Amygdala (tissue), 56 donors: ENCODE measurements at regions not wholly inside any gene's neighbourhood (a gene's known extent, or its start where the extent isn't known, plus 50 kb on each side); places are given as distances from the start of the nearest gene placed in this dataset.

Experiments used
- DNase-seq, 56 donors: peaks; one replicate each; lab custom pipeline; 2025; lab: John Stamatoyannopoulos, UW

GRCh38 chr14:96723946-96724345 is 73.2 kb upstream of the VRK1 start:
- no peak for DNase-seq

- DNase-seq = no peak
Measured at GRCh38 chr14:96725232-96725631, 72.0 kb upstream of the VRK1 start.

- no peak for DNase-seq
Measured at GRCh38 chr14:96727073-96727472, 70.1 kb upstream of the VRK1 start.

GRCh38 chr14:96727491-96727890 is 69.7 kb upstream of the VRK1 start:
- no peak for DNase-seq

- DNase-seq = no peak
Measured at GRCh38 chr14:96727980-96728717, 69.0 kb upstream of the VRK1 start.

GRCh38 chr14:96729889-96730288 is 67.3 kb upstream of the VRK1 start:
- no peak for DNase-seq

- DNase-seq = no peak
Measured at GRCh38 chr14:96730386-96730785, 66.8 kb upstream of the VRK1 start.

- no peak for DNase-seq
Measured at GRCh38 chr14:96734076-96734622, 63.0 kb upstream of the VRK1 start.

- DNase-seq = no peak
Measured at GRCh38 chr14:96735526-96735925, 61.7 kb upstream of the VRK1 start.

GRCh38 chr14:96736439-96736838 is 60.7 kb upstream of the VRK1 start:
- no peak for DNase-seq

- peak in 1 of 56 donors; percentile 14 for DNase-seq
Measured at GRCh38 chr14:96737881-96738280, 59.3 kb upstream of the VRK1 start.

GRCh38 chr14:96739200-96739910 is 57.8 kb upstream of the VRK1 start:
- DNase-seq = no peak

GRCh38 chr14:96741151-96741977 is 55.8 kb upstream of the VRK1 start:
- peak in 41 of 56 donors; percentile 8 to 73 (median 31) for DNase-seq

- no peak for DNase-seq
Measured at GRCh38 chr14:96744262-96744661, 52.9 kb upstream of the VRK1 start.

- DNase-seq = no peak
Measured at GRCh38 chr14:96745500-96746051, 51.6 kb upstream of the VRK1 start.

GRCh38 chr14:96746101-96746500 is 51.1 kb upstream of the VRK1 start:
- no peak for DNase-seq

- peak in 1 of 56 donors; percentile 42 for DNase-seq
Measured at GRCh38 chr14:96747006-96747405, 50.2 kb upstream of the VRK1 start.
